HCT116 (cell line): ENCODE measurements at regions not wholly inside any gene's neighbourhood (a gene's known extent, or its start where the extent isn't known, plus 50 kb on each side); places are given as distances from the start of the nearest gene placed in this dataset.

Source experiments
- ATAC-seq: fragments of 200-7000 bp; cut with Tn5 transposase; 2 replicates; pipeline ENCODE4 v1.9.1; 2020; ENCODE audit warnings: mild to moderate bottlenecking, moderate library complexity
- BruUV-seq: library from RNA; stranded (reverse); fragments of 400-500 nt; replicated peaks from 2 replicates; lab custom pipeline; 2021; lab: Mats Ljungman, UMichigan
- CTCF ChIA-PET: fragments of 300-600 bp; sonication (Branson Sonifier 250); formaldehyde crosslinking; loops from one replicate; lab custom pipeline; 2021; ENCODE audit warnings: antibody characterized with exemption; lab: Charles Lee
- POLR2A ChIA-PET: fragments of 300-600, 350-600 bp; sonication (Branson Sonifier 250); formaldehyde crosslinking; loops from one replicate; lab custom pipeline; 2021; ENCODE audit warnings: antibody characterized with exemption; lab: Charles Lee
- RAD21 ChIA-PET, 2 experiments: fragments of 300-600 bp; sonication (Branson Sonifier 250); formaldehyde crosslinking; loops; one replicate each; lab custom pipeline; 2023; ENCODE audit warnings: low total read pairs in 2 of 2; ENCODE audit not compliant: uncharacterized antibody in 2 of 2, unreplicated experiment in 2 of 2, low non-redundant PET in 1 of 2; lab: Charles Lee
- DNase-seq: peaks from one replicate; pipeline ENCODE4 v3.0.0-alpha.2; 2010; ENCODE audit warnings: low read depth, low spot score
- H2AFZ ChIP-seq: fragments of 200-600 bp; shearing (Covaris generic), sonication (generic); 2 replicates; pipeline ENCODE4 v1.6.1; 2017; ENCODE audit warnings: low read depth, mixed run types, mixed read lengths, antibody characterized with exemption, low read length; ENCODE audit not compliant: poor library complexity, severe bottlenecking
- H3K27ac ChIP-seq: 2 replicates; pipeline ENCODE4 v1.5.1; 2012; ENCODE audit warnings: low read depth, low read length
- H3K27me3 ChIP-seq: fragments of 200-600 bp; sonication (generic); 2 replicates; pipeline ENCODE4 v1.6.1; 2016; ENCODE audit warnings: mixed run types, low read length, mixed read lengths; ENCODE audit not compliant: insufficient read depth
- H3K36me3 ChIP-seq, 2 experiments: fragments of 200-500 bp in 1 of 2; fragments of 200-600 bp in 1 of 2; sonication (Bioruptor generic) in 1 of 2; sonication (generic) in 1 of 2; 2 replicates each; pipeline versions ENCODE4 v1.5.1 to v1.6.1; 2014 to 2016; ENCODE audit warnings: low read length in 2 of 2, inconsistent platforms in 1 of 2, mixed read lengths in 1 of 2, mixed run types in 1 of 2; ENCODE audit not compliant: insufficient read depth in 2 of 2, control insufficient read depth in 1 of 2
- H3K4me1 ChIP-seq, 2 experiments: fragments of 200-600 bp in 1 of 2; sonication (generic) in 1 of 2; 2 replicates each; pipeline versions ENCODE4 v1.5.1 to v1.6.1; 2012 to 2017; ENCODE audit warnings: low read length in 2 of 2, inconsistent platforms in 1 of 2, mild to moderate bottlenecking in 1 of 2, mixed read lengths in 1 of 2, mixed run types in 1 of 2, moderate library complexity in 1 of 2; ENCODE audit not compliant: insufficient read depth in 2 of 2, control insufficient read depth in 1 of 2
- H3K4me2 ChIP-seq: fragments of 200-600 bp; sonication (generic); 2 replicates; pipeline ENCODE4 v1.6.1; 2017; ENCODE audit warnings: mixed run types, low read length, mixed read lengths
- H3K4me3 ChIP-seq, 2 experiments: fragments of 200-600 bp in 1 of 2; sonication (generic) in 1 of 2; replicated peaks in 1 of 2; 2 replicates each; pipeline ENCODE4 v1.5.1; 2011 to 2016; ENCODE audit warnings: low read length in 2 of 2, control low read depth in 1 of 2, low read depth in 1 of 2, mild to moderate bottlenecking in 1 of 2, mixed read lengths in 1 of 2, mixed run types in 1 of 2
- H3K79me2 ChIP-seq: fragments of 200-600 bp; sonication (generic); 2 replicates; pipeline ENCODE4 v1.6.1; 2017; ENCODE audit warnings: mild to moderate bottlenecking, mixed run types, low read length, moderate library complexity, mixed read lengths; ENCODE audit not compliant: insufficient read depth
- H3K9ac ChIP-seq: fragments of 200-600 bp; sonication (generic); 2 replicates; pipeline ENCODE4 v1.6.1; 2016; ENCODE audit warnings: low read length, mixed read lengths
- H3K9me2 ChIP-seq: fragments of 200-600 bp; sonication (generic), shearing (Covaris generic); 2 replicates; pipeline ENCODE4 v1.6.1; 2017; ENCODE audit warnings: mixed run types, mild to moderate bottlenecking, moderate library complexity; ENCODE audit not compliant: insufficient read depth
- H3K9me3 ChIP-seq, 2 experiments: fragments of 200-500 bp in 1 of 2; fragments of 200-600 bp in 1 of 2; sonication (Bioruptor generic) in 1 of 2; sonication (generic) in 1 of 2; 2 replicates each; pipeline ENCODE4 v1.6.1; 2014 to 2017; ENCODE audit warnings: low read length in 2 of 2, mixed read lengths in 2 of 2, inconsistent platforms in 1 of 2, low read depth in 1 of 2, mild to moderate bottlenecking in 1 of 2, mixed run types in 1 of 2, moderate library complexity in 1 of 2; ENCODE audit not compliant: control insufficient read depth in 1 of 2, insufficient read depth in 1 of 2
- H4K20me1 ChIP-seq: fragments of 200-600 bp; sonication (generic), shearing (Covaris generic); 2 replicates; pipeline ENCODE4 v1.6.1; 2017; ENCODE audit warnings: mixed run types, mild to moderate bottlenecking, moderate library complexity; ENCODE audit not compliant: insufficient read depth
- CBX3 ChIP-seq: IDR thresholded peaks from 2 replicates; pipeline ENCODE4 v1.6.1; 2012; ENCODE audit warnings: low read depth
- CTCF ChIP-seq, 3 experiments: fragments of 200-600 bp in 1 of 3; sonication (generic) in 1 of 3; IDR thresholded peaks in 2 of 3; conservative IDR thresholded peaks in 1 of 3; 2 replicates each; pipeline ENCODE4 v1.5.1; 2012 to 2017; ENCODE audit warnings: low read depth in 2 of 3, low read length in 2 of 3, antibody characterized with exemption in 1 of 3, borderline replicate concordance in 1 of 3, control low read depth in 1 of 3, mild to moderate bottlenecking in 1 of 3, mixed read lengths in 1 of 3, mixed run types in 1 of 3, moderate library complexity in 1 of 3; ENCODE audit not compliant: insufficient read depth in 1 of 3
- EZH2phosphoT487 ChIP-seq: fragments of 200-600 bp; IDR thresholded peaks from 2 replicates; pipeline ENCODE4 v1.6.1; 2018; ENCODE audit warnings: antibody characterized with exemption, borderline replicate concordance
- FOSL1 ChIP-seq: IDR thresholded peaks from 2 replicates; pipeline ENCODE4 v1.6.1; 2012; ENCODE audit warnings: low read depth
- MAX ChIP-seq: IDR thresholded peaks from 2 replicates; pipeline ENCODE4 v1.6.1; 2012
- POLR2A ChIP-seq: IDR thresholded peaks from 2 replicates; pipeline ENCODE4 v1.7.0; 2011; ENCODE audit warnings: borderline replicate concordance; ENCODE audit not compliant: insufficient read depth, insufficient read length; ENCODE audit errors: extremely low read depth
- POLR2AphosphoS5 ChIP-seq: IDR thresholded peaks from 2 replicates; pipeline ENCODE4 v1.6.1; 2011; ENCODE audit warnings: mild to moderate bottlenecking, low read depth, low read length, moderate library complexity
- RAD21 ChIP-seq: IDR thresholded peaks from 2 replicates; pipeline ENCODE4 v1.6.1; 2012; ENCODE audit warnings: low read depth, mild to moderate bottlenecking
- REST ChIP-seq: IDR thresholded peaks from 2 replicates; pipeline ENCODE4 v1.6.1; 2012; ENCODE audit warnings: low read depth
- SP1 ChIP-seq: IDR thresholded peaks from 2 replicates; pipeline ENCODE4 v1.6.1; 2012; ENCODE audit warnings: low read depth
- TCF7L2 ChIP-seq: IDR thresholded peaks from 2 replicates; pipeline ENCODE4 v1.7.0; 2011; ENCODE audit warnings: borderline replicate concordance, inconsistent platforms; ENCODE audit not compliant: insufficient read depth, insufficient read length; ENCODE audit errors: extremely low read depth
- ZBTB33 ChIP-seq: IDR thresholded peaks from 2 replicates; pipeline ENCODE4 v1.6.1; 2011; ENCODE audit warnings: mild to moderate bottlenecking, low read length, moderate library complexity; ENCODE audit not compliant: insufficient replicate concordance; ENCODE audit errors: extremely low read depth
- ZFX ChIP-seq: fragments of 450-650 bp; IDR thresholded peaks from 2 replicates; pipeline ENCODE4 v1.6.1; 2017
- intact Hi-C: fragments of 100-400 bp; cut with micrococcal nuclease; formaldehyde crosslinking; loops from 2 replicates; pipeline ENCODE4 v1.10.0; 2022

- BruUV-seq, result no TSS peak
- CTCF ChIA-PET, result no interaction called here
These were observed 82.2 kb upstream of the BMP2K start for GRCh38 chr4:78693777-78694456.

More at GRCh38 chr4:78693777-78694456, 82.2 kb upstream of the BMP2K start:
- Histone ChIP-seq H3K9me2 (no peaks in the 10 kb centered on the region), H3K79me2 (no peaks in the 10 kb centered on the region), H3K4me3 (no peak overlapping the region), H3K9me3 (no peaks in the 10 kb centered on the region), H4K20me1 (no peaks in the 10 kb centered on the region), H3K4me2 (no peak overlapping the region), H3K4me1 (peaks cover 0 to 4% of the 10 kb centered on the region in 2 experiments; a peak in 1 of 4 replicates), H2AFZ (no peak overlapping the region), H3K27me3 (no peaks in the 10 kb centered on the region), H3K9ac (no peak overlapping the region), H3K36me3 (no peaks in the 10 kb centered on the region), H3K27ac (no peak overlapping the region)
- DNase-seq (no peak), ATAC-seq (no peak)
- intact Hi-C loops, result no loop called here
- POLR2A ChIA-PET, result no interaction called here
- RAD21 ChIA-PET, result no interaction called here
- TF ChIP-seq TCF7L2 (no peak), POLR2AphosphoS5 (no peak), ZFX (no peak), SP1 (no peak), FOSL1 (no peak), CTCF (IDR thresholded peaks at IDR 0.05 in 2 of 3, conservative IDR thresholded peaks at IDR 0.05 in 1 of 3; ENCODE audit: borderline replicate concordance in 1 of 3, insufficient read depth in 1 of 3, low read depth in 2 of 3, low read length in 2 of 3) (no peak), REST (no peak), RAD21 (no peak), MAX (no peak), POLR2A (no peak), EZH2phosphoT487 (no peak), CBX3 (no peak), ZBTB33 (no peak)
